Choroid plexus epithelial cell (primary cell): ENCODE measurements at regions not wholly inside any gene's neighbourhood (a gene's known extent, or its start where the extent isn't known, plus 50 kb on each side); places are given as distances from the start of the nearest gene placed in this dataset.

ENCODE experiments used
- DNase-seq: peaks from one replicate; pipeline ENCODE4 v3.0.0-alpha.2; 2010; ENCODE audit warnings: low read depth
- H3K4me3 ChIP-seq: 2 replicates; pipeline ENCODE4 v1.5.1; 2011; ENCODE audit warnings: low read depth, mild to moderate bottlenecking, control low read depth, low read length, moderate library complexity
- TF ChIP-seq, protein P1 (sequence below): conservative IDR thresholded peaks from 2 replicates; pipeline ENCODE4 v1.5.1; 2011; ENCODE audit warnings: low read depth, mild to moderate bottlenecking, control low read depth, inconsistent platforms, low read length, moderate library complexity

- no peak for DNase-seq
- H3K4me3 ChIP-seq: no peak overlapping the region
- TF ChIP-seq, protein P1, sequence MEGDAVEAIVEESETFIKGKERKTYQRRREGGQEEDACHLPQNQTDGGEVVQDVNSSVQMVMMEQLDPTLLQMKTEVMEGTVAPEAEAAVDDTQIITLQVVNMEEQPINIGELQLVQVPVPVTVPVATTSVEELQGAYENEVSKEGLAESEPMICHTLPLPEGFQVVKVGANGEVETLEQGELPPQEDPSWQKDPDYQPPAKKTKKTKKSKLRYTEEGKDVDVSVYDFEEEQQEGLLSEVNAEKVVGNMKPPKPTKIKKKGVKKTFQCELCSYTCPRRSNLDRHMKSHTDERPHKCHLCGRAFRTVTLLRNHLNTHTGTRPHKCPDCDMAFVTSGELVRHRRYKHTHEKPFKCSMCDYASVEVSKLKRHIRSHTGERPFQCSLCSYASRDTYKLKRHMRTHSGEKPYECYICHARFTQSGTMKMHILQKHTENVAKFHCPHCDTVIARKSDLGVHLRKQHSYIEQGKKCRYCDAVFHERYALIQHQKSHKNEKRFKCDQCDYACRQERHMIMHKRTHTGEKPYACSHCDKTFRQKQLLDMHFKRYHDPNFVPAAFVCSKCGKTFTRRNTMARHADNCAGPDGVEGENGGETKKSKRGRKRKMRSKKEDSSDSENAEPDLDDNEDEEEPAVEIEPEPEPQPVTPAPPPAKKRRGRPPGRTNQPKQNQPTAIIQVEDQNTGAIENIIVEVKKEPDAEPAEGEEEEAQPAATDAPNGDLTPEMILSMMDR: no peak
Measured at GRCh38 chr2:56718413-56718812, 534.6 kb downstream of the CCDC85A start.

- peak; percentile 7 for DNase-seq
- TF ChIP-seq, protein P1: no peak
- H3K4me3 ChIP-seq: no peak overlapping the region
Measured at GRCh38 chr2:56729212-56729611, 545.4 kb downstream of the CCDC85A start.

DNA sequence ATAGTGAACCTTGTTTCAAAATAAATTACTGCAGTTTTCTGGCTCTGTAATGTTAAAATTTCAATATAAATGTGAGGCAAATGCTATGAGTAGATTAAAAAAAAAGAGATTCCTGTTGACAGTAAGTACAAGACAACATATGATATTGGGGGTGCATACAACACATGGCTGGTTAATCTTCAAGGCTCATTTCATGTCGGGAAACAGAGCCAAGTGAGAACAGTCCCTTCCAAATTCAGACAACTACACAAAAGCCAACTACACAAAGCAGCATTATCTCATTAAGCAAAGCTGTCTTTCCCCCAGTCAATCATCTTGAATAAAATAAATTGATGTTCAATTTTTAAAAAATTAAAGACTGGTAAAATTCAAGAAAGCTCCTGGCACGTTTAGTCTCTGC lies 549.2 kb downstream of the CCDC85A start:
- TF ChIP-seq, protein P1: no peak
- no peak overlapping the region for H3K4me3 ChIP-seq

DNA sequence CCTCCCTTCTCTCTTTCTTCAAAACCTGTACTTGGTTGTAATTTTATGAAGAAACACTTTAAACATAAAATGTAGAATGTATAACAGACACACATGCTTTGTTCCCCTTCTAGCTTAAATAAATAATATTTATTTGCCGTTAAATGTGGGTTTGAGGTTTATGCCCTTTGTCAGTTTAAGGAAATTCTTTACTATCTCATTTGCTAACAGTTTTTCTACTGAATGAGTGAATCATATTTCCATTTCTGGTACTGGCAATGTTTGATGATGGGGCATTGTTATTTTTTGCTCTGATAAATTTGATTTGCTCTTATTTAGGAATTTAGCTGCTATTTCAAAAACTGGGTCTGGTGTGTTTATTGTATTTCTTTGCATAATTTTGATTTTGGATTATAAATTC lies 555.6 kb downstream of the CCDC85A start:
- TF ChIP-seq, protein P1: no peak
- DNase-seq: peak; percentile 3
- H3K4me3 ChIP-seq: no peak overlapping the region

More for the DNA sequence above, 549.2 kb downstream of the CCDC85A start:
- DNase-seq: no peak

- TF ChIP-seq, protein P1: no peak
- peak overlapping the region; percentile 34 for H3K4me3 ChIP-seq
- DNase-seq: peak; percentile 95
Measured at GRCh38 chr2:56741601-56742102, 557.9 kb downstream of the CCDC85A start.

DNA sequence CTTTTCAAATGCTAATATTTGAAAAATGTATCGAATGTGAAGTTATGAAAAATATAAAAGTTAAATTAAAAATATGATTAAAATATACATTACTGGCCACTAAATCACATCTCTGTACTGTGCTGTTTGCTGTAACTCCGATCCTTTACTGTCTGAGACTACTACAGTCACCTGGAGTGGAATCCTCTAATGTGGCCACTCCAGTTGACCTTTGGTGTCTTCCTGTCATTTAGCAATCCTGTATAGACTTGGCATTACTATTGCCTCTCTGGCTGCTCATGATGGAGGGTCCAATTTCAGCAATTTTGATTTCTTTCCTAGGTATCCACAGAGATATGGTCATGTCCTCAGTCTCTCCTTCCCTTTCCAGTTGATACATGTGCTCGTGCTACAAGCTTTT lies 560.0 kb downstream of the CCDC85A start:
- H3K4me3 ChIP-seq: no peak overlapping the region
- TF ChIP-seq, protein P1: no peak
- DNase-seq: no peak

GRCh38 chr2:56749152-56749752 lies 565.5 kb downstream of the CCDC85A start:
- peak; percentile 68 for DNase-seq
- TF ChIP-seq, protein P1: peak; percentile 48
- no peak overlapping the region for H3K4me3 ChIP-seq
